Stimulated activated CD8-positive, alpha-beta memory T cell treated with anti-CD3 and anti-CD28 coated beads, Interleukin-4, amount 100 ng/mL, for 48 hours (primary cell): ENCODE measurements at regions not wholly inside any gene's neighbourhood (a gene's known extent, or its start where the extent isn't known, plus 50 kb on each side); places are given as distances from the start of the nearest gene placed in this dataset.

ENCODE experiments used
- DNase-seq: peaks from one replicate; pipeline ENCODE4 v3.0.0-alpha.2; 2020

DNA sequence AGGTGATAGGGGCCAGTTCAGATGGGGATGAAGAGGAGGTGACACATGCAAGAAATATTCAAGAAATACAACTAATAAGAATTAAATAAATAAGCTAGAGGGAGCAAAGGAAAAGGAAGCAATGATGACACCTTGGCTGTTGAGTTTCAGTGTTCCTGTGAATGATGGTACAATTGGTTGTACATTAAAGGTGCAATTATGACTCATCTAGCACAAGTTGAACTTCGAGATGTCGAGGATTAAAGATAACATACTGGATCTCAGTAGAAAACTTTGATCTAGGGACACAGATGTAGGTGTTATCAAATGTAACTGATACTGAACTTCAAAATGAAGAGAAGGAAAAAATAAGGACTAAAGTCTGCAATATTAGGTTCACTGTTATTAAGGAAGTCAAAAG lies 760.6 kb upstream of the CHAC2 start:
- DNase-seq, result no peak

DNA sequence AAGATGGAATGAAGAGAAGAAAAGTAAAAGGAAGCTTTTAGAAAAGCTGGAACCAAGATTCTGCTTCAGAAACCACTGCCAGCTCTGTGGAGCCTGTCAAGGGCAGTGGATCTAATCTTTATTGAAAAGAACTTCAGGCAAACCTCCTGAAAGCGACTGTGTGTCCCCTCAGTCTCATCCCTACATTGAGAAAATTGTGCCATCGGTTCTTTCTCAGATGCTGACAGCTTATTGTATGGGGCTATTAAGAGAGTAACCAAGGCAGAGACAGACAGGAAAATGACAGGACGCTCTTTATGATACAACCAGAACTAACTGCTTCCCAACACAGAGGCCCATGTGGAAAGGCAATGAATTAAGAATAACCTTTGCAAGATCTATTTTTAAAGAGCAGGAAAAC lies 763.2 kb upstream of the CHAC2 start:
- DNase-seq, result no peak

DNA sequence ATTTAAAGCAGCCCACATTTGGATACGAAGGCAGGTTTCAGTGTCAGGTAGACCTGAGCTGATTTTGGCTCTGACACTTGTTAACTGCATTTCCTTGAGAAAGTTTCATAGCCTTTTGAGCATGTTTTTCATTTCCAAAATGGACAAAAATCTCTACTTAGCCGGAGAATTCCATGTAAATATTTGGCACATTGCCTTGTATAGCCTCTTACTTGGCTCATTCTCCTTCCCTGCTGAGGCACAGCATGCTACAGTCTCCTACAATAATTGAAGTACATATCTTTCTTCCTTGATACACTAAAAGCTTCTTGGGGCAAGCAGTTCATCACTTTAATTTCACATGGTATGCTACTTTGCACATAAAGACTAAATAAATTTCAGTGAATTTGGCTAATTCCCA lies 772.2 kb upstream of the CHAC2 start:
- no peak for DNase-seq

DNA sequence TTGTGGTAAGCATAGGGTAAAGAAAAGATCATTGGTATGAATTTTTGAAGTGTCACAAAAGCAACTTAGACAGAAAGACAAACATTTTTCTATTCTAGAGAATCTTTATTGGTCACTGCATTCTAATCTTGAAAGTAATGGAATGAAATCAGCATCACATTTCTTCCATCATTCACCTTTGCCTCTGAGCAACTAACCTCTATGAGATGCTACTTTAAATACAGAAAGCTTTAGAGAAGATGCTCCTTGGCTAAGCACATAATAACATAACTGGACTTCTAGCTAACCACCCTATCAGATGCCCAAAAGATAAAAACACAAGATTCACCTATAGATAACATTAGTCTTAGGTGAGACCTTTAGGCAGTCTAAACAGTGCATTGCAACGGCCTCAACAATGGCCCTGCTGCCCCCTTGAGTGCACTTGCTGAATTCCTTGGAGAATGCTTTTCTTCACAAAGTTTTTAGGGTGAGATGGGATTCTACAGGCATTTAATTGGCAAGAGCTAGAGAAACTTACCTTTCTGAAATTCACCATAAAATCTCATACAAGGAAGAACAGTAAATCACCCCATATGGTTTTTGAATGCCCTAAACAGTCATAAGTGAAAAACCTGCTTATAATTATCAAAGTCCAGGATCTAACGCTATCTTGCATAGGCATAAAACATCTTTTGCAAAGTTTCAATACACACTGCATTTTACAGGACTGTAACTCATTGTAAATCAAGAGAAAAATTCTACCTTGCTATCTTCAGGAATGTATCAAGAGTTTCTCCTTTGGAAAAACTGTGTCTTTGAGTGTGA lies 791.3 kb upstream of the CHAC2 start:
- no peak for DNase-seq

DNA sequence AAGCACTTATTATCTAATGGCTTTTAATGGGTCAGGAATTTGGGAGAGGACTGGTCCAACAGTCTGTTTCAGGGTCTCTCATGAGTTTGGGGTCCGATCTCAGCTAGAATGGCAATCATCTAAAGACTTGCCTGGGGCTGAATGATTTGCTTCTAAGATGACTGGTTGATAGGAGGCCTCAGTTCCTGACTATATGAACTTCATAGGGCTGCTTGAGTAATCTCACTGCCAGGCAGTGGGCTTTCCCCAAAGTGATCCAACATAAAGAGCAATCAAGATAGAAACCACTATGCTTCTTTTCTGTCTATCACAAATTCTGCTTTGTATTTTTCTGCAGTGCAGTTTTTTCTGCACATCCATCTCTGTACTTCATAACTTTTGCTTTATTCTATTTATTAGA lies 793.5 kb upstream of the CHAC2 start:
- no peak for DNase-seq

DNA sequence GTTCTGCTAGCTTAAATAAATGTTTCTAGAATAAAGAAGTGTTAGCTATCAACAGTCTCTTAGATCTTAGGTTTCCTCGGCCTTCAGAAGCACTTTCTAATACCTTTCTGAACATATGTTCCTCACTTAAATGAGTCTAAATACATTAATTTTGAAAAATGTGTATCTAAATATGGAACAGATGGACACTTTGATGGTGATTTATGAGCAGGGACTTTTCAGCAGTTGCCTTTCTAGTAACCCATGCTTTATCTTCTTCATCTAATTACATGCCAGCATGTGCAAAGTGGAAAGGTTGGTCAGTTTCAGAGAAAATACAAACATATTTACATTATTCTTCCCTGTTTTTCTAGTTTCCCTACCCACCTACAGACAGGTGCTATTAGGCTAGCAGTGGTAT lies 797.0 kb upstream of the CHAC2 start:
- no peak for DNase-seq

DNA sequence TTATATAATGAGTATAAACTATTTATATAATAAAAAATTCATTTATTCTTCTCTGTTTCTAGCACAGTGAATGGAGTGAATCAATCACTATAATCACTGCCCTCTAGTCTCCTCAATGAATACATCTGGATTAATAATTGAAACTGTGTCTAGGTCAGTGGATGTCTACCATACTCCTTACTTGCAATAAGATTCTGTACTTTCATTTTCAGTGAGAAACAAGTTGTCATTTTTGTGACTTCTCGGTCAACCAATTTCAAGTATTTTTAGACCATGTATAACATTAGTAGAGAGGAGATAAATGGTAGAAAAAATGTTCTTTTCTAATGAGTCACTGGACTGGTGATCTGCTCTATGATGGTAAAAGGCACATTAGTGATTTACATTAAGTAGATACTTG lies 799.6 kb upstream of the CHAC2 start:
- no peak for DNase-seq

DNA sequence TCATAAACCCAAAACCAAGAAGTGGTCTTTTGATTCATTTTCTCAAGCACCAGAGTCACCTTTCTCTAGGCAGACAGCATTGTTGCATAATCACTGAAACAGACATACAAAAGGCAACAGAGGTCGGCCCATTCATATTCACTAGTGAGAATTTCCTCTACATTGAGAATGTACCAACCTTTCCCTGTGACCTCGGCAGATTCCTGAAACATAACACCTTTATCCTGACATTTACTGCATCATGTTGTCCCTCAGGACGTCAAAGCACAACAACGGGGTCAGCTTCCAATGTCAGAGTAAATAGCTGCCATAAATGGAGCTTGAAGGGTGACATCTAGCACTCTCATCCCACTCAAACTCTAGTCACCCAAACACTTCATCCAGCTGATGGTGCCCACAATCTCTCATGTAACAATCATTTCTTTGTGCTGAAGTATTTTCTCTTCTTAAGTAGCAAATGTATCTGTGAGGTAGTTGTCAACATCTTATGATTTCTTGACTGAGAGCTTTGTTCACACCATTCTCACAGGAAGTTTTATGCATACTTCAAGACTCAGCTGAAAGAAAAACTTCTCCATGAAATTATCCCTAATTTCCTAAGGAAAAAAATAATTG lies 802.6 kb upstream of the CHAC2 start:
- no peak for DNase-seq

DNA sequence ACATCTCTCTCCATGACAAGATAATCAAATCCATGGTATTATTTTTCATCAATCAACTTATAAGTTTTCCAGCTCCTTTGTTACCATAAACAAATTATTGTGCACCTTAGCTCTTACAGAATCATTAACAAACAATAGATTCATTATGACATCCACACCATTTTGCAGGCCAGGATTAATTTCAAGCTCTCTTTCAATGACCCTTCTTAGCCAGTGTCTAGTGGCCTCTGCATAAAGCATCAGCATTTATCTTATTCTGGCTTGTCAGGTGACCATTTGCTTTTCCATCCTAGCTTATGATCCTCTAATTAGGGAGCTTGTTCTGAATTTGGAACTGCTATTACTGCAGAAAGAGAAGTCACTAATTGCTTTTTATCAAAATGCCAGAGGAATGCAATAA lies 806.2 kb upstream of the CHAC2 start:
- no peak for DNase-seq

DNA sequence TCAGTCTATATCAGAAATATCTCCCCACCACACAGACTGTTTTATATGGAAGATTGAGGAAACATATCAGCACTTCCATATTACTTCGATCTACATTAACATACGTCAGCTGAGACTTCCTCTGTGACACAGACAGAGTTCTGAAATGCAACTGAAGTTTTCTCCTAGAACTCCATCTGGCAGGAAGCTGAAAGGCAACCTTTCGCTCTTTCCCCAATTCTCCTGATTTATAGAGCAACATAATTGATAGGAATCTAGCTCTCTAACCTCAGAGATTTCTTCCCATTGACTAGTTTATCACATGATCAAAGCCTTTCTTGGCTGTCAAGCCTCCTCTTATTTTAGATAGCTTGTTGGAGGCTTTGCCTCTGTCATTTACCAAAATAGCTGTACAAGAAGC lies 806.7 kb upstream of the CHAC2 start:
- DNase-seq, result no peak

DNA sequence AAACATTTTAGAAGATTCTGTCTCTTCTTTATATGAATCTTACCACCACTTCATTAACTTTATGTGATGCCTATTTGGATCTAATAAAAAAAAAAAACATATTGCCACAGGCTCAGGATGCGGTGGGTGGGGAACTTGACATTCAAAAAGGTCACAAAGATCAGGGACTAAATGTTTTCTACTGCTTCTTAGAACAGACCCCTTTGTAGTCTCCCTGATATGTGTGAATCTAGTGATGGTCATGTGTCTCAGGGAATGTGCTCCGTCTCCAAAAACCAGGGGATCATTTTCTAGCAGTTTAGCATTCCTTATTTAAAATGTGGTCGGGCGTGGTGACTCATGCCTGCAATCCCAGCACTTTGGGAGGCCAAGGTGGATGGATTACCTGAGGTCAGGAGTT lies 807.8 kb upstream of the CHAC2 start:
- DNase-seq, result no peak

DNA sequence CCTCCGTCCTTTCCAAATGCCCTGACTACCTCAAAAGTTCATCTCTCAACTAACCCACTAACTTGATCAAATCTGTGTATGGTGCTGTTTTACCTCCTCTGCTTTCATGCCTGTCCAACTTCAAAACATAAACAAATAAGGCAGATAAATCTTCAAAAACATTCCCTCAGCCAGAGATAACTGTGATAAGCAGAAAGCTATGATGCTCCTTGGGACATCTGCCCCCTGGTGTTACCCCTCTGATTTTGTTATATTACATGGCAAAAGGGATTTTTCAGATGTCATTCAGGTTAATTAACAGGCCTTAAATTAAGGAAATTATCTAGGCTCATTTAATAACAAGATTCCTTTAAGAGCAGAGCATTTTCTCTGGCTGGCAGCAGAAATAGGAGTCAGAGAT lies 810.8 kb upstream of the CHAC2 start:
- no peak for DNase-seq

DNA sequence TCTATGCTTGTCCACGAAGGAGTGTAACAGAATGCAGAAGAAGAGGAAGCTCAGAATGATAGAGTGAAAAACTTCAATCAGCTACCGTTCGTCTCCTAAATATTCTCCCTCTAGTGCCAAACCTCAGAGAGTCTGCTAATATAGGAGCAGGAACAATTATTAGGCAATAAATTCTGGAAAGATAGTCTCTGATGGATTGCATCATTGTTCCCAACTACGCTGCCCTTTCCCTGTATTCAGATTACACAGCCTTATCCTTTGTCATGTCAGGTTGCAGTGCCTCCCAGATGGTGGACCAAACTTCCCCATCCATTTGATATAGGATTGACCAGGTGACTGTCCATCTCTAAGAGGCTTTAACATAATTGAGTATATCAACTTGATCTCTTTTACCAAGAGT lies 811.5 kb upstream of the CHAC2 start:
- DNase-seq, result no peak

DNA sequence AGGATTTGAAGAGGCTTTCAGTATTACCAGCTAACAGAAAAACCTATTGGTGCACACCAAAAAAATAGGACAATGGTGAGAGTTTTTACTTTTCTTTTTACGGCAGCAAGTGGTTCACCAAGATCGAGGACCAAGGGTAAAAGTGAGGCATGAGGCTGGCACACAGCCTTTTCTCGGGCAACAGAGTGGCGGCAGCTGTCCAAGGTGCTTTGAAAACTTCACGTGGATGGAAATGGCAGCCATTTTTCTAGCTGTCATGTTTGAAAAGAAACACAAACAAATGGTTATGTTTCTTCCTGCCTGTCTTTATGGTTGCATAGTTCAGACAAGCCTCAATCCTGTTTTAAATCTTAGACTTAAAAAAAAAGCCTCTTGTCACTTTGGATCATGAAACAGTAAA lies 812.5 kb upstream of the CHAC2 start:
- no peak for DNase-seq

DNA sequence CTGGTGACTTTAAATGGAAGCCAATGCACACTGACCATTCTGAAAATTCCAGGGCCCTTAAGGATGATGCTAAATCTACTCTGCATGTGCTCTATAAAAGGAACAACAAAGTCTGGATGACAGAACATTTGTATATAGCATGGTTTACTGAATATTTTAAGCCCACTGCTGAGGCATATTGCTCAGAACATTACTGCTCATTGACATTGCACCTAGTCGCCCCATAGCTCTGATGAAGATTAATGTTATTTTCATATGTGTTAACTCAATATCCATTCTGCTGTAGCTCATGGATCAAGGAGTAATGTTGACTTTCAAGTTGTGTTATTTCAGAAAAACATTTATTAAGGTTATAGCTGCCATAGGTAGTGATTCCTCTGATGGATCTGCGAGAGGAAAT lies 827.5 kb upstream of the CHAC2 start:
- DNase-seq, result no peak

DNA sequence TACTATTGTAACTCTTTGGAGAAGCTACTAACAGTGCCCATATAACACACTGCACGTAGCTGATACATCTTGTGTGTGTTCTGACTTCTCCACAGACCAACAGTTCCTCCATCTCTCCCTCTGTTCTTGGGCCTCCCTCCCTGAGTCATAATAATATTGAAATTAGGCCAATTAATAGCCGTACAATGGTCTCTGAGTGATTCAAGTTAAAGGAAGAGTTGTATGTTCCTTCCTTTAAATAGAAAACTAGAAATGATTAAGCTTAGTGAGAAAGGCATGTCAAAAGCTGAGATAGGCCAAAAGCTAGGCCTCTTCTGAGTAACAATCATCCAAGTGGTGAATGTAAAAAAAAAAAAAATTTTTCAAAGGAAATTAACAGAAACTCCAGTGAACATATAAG lies 828.4 kb upstream of the CHAC2 start:
- DNase-seq, result no peak

DNA sequence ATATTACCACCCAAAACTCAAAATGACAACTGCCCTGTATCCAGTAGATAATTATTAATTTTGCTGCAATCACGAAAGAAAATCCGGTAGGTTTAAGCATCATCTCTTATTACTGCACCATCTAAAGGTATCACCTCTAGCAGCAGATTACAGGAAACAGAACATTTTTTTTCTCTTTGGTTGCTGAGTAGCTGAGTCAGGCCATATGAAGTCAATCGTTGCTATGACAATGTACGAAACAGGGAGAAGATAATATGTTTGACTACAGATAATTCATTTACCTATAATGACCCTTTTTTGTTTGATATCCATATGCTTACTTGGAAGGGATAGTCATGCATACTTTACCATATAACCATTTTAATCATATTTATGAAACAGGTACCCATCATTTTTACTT lies 831.6 kb upstream of the CHAC2 start:
- no peak for DNase-seq

DNA sequence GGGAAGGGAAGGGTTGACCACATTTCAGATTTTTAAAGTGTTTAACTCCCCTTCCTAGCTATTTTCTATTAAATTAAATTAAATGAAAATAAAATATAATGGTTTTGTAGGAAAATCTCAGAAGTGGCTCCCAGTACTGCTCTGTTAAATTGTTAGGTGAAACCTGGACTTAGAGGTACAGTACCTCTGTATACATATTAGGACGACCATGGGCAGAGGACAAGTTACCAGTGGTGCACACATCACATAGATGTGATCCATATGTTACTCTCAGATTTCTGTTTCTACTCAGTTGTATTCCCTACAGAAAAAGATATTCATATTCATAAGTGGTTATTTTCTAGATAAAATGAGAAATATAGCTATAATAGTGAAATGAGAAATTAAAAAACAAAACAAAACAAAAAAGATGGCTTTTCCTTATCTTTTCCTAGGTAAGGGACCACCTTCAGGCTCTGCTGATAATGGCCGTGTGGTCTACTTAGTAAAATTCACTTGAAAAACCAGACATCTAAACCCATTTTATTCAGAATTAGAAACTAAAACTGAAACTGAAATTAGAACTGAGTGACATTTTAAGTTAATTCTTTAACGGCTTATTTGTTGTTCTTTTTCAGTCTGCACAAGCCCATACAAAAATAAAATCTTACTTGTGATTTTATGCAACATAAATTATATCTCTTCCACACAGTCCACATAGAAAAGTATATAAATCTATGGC lies 832.5 kb upstream of the CHAC2 start:
- DNase-seq, result no peak

DNA sequence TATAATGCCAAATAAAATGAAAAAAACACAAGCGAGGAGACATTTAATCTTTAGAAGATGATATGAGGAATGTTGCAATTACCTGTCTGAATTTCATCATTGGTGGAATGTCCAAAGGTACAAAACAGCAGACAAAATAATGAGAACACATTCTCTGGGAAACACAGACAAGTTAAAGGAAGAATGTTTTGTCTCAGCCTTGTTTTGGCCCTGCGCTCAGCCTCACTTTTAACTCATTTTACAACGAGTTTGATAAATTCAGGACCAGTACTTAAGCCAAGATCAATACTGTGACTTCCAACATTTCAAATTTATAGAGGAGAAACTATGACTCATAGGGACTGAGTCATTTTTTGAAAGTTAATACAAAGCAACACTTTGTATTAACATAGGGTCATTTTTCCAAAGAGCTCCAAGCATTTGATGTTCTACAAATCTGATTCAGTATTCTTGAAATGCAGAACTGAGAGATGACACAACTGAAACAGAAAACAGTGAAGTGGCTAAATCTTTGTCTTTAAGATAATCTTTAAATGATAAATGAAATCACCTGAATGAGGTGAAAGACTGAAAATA lies 833.2 kb upstream of the CHAC2 start:
- no peak for DNase-seq

DNA sequence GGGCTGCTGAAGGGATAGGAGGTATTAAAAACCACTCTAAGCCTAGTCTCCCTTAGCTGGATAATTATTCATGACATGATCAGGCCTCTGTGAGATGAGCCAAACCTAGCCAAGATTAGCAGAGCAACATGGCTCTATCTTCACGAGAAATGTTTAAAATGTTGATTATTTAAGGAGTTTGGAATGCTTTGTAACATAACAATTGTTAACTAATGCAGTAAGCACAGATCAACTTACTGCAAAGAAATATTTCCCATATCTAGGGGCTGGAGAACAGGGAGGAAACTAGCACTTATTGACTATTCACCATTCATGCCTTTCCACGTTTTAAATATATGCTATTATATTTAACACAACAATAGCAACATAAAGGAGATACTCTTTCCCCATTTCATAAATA lies 833.7 kb upstream of the CHAC2 start:
- DNase-seq, result no peak

DNA sequence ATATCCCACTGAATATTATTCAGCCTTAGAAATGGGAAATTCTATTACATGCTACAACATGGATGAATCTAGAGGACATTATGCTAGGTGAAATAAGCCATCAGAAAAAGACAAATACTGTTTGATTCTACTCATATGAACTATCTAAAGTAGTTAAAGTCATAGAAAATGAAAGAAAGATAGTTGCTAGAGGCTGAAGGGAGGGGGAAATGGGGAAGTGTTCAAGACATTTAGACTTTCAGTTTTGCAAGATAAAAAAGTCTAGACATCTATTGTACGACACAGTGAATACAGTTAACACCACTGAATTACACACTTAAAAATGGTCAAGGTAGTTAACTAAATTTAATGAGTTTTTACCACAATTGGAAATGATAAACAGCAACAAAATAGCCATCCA lies 835.9 kb upstream of the CHAC2 start:
- DNase-seq, result no peak

DNA sequence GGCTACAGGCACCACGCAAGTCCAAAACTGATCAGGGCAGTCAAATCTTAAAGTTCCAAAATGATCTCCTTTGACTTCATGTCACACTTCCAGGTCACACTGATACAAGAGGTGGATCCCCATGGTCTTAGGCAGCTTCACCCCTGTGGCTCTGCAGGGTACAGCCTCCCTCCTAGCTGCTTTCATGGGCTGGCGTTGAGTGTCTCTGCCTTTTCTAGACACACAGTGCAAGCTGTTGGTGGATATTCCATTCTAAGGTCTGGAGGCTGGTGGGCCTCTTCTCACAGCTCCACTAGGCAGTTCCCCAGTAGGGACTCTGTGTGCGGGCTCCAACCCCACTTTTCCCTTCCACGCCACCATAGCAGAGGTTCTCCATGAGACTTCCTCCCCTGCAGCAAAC lies 838.2 kb upstream of the CHAC2 start:
- DNase-seq, result no peak

DNA sequence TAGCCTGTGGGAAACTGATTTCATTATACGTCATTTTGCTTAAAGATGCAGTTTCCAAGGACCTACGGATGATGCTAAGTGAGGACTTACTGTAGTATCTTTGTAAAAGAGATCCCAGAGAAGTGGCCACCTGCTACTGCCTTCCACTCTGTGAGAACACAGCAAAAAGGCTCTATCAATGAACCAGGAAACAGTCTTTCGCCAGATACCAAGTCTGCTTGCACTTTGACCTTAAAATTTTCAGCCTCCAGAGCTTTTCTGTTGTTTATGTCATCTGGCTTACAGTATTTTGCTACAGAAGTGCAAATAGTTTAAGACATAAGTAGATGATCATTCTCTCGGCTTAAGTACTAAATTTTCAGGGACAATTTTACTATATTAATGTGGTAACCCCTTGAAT lies 847.9 kb upstream of the CHAC2 start:
- DNase-seq, result no peak

DNA sequence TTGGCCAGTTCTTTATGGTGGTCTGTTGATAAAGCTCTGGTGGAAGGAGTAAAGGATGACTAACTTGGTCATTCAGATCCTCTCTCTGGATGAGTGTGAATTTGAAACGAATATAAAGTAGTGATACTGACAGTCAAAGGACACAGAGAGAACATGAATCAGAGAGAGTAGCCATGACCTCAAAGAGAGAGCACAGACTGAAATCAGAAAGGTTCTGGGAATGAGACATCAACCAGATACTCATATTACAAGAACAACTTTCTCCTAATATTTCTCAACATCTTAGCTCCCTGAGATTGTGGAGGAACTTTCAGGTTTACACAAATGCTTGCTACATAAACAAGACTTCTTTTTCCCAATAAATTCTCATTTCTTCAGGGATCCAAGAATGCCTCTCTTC lies 849.1 kb upstream of the CHAC2 start:
- no peak for DNase-seq
